GM19240 (cell line): ENCODE measurements at regions not wholly inside any gene's neighbourhood (a gene's known extent, or its start where the extent isn't known, plus 50 kb on each side); places are given as distances from the start of the nearest gene placed in this dataset.
"Not testable (repeated sequence)": the region's sequence is repeated elsewhere in the genome, so short reads cannot be mapped to it uniquely, and the experiment has no call there.

ENCODE experiments used
- DNase-seq: peaks from one replicate; pipeline ENCODE4 v3.0.0; 2011; ENCODE audit warnings: low spot score; ENCODE audit not compliant: insufficient read length

GRCh38 chr20:52054123-52054522 lies 137.5 kb downstream of the ZFP64 start:
- DNase-seq = no peak

DNA sequence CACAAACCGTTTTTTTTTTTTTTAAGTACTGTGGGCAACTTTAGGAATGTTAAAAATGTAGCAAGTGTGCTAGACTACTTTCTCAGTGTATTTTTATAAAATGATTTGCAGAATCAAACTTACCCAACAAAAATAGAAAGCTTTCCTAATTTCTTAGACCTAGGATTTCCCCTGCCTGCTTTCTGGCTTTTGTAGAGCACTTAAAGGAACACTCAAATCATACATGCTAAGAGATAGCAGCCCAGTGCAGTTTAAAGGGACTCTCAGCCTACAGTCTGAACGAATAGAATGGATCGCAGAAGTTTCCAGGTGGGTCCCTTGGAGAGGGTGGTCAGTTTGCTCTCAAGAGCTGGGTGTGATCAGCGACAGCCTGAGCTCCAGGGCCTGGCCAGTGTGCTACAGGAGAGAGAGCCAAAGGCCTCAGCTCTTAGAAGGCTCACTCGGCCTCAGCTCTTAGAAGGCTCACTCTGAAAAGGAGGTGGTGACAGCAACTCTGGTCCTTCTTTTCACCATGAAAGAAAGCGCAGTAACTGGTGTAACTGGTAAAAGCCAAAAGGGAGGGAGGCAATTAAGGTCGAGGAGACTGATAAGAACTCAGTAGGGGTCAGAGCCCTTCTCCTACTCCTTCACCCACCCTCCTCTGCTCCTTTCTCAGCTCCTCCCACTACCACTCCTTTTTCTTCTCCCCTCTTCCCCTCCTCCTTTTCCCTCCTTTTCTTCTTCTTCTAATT lies 142.4 kb downstream of the ZFP64 start:
- no peak for DNase-seq

DNA sequence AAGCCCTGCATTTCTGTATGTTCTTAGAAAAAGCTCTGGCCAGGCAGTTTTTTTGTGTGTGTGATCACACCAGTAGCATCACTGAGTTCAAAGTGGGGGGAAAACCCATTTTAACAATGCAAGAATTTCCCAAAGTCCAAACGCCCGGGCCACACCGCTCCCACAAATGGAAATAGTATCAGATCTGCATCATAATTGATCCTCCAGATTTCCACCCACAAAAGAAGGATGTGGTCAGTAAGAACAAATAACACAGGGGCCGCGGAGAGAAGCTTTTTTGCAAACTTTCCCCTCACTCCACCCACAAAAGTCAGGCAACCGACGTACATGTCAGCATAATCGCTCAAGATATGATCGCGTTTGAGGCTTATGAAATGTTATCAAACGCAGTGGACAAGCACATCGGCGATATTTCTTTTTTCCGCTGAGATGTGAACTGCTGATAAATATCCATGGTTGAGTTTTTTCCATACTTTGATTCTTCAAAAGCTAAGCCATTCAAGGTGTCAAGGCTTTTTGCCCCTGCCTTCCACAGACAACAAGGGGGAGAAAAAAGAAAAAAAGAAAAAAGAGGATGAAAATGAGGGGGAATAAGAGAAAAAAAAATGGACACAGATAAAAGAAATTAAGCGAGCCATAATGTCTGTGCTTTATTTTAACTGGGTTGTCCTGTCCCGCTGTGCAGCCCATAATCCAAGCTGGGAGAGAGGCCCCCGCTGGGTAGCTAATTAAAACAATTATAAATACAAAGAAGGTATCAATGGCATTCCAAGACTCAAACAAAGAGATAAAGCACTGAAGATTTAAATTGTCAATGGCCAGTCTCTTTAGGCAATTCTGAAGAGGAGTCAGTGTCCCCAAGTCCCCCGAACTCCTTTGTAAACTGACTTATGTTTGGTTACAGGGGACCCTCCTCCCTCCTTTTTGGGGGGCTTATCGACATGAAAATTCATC lies 143.5 kb downstream of the ZFP64 start:
- no peak for DNase-seq

GRCh38 chr20:52041966-52042365 lies 149.6 kb downstream of the ZFP64 start:
- DNase-seq = no peak

GRCh38 chr20:52039790-52040189 lies 151.8 kb downstream of the ZFP64 start:
- DNase-seq = no peak

DNA sequence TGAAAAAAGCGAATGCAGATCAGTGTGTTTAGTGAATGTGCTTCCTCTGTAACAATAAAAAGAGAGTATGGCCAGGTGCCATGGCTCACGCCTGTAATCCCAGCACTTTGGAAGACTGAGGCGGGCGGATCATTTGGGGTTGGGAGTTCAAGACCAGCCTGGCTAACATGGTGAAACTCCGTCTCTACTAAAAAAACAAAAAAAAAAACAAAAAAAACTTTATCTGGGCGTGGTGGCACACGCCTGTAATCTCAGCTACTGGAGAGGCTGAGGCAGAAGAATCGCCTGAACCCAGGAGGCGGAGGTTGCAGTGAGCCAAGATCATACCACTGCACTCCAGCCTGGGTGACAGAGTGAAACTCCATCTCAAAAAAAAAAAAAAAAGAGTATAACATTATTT lies 152.9 kb downstream of the ZFP64 start:
- DNase-seq = not testable (repeated sequence)

DNA sequence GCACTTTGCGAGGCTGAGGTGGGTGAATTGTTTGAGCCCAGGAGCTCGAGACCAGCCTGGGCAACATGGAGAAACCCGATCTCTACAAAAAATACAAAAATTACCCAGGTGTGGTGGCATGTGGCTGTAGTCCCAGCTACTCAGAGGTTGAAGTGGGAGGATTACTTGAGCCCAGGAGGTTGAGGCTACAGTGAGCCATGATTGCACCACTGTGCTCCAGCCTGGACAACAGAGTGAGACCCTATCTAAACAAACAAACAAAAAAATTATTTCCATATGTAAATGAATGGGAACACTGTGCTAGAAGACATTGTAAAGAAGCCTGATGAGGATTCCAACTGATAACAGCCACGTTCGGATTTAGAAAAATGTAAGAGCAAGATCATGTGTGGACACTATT lies 154.2 kb downstream of the ZFP64 start:
- no peak for DNase-seq

DNA sequence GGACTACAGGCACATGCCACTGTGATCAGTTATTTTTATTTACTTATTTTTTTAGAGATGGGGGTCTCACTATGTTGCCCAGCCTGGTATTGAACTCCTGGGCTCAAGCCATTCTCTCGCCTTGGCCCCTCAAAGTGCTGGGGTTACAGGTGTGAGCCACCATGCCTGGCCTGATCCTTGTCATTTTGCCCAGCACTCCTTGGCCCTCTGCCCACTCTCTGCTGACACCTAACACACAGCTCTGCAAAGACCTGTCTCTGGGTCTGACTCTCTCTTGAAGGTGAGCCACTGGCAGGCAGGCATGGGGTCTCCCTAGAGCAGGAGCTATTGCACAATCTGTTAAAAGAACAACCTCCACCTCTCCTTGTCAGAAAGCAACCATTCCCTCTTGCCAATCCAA lies 155.6 kb downstream of the ZFP64 start:
- no peak for DNase-seq

DNA sequence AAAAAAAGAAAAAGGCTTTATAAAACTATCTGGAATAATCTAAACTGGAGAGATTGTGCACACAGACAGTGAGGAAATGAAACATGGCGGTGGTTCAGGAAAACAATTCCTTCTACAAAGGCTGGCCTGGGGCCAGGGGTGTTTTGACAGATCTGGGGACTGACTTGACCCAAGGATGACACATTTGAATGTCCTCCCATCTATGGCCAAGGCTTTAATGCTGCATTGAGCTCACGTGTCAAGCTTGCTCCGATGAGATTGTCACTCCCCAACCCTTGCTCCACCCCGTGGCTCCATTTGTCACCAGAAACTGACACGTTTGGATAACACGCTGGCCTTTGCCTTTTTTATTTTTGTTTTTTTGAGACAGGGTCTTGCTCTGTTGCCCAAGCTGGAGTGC lies 156.1 kb downstream of the ZFP64 start:
- DNase-seq = no peak

GRCh38 chr20:52034581-52034980 lies 157.0 kb downstream of the ZFP64 start:
- no peak for DNase-seq

- DNase-seq = no peak
These were observed 158.3 kb downstream of the ZFP64 start for GRCh38 chr20:52033313-52033712.

GRCh38 chr20:52032304-52032683 lies 159.3 kb downstream of the ZFP64 start:
- not testable (repeated sequence) for DNase-seq

DNA sequence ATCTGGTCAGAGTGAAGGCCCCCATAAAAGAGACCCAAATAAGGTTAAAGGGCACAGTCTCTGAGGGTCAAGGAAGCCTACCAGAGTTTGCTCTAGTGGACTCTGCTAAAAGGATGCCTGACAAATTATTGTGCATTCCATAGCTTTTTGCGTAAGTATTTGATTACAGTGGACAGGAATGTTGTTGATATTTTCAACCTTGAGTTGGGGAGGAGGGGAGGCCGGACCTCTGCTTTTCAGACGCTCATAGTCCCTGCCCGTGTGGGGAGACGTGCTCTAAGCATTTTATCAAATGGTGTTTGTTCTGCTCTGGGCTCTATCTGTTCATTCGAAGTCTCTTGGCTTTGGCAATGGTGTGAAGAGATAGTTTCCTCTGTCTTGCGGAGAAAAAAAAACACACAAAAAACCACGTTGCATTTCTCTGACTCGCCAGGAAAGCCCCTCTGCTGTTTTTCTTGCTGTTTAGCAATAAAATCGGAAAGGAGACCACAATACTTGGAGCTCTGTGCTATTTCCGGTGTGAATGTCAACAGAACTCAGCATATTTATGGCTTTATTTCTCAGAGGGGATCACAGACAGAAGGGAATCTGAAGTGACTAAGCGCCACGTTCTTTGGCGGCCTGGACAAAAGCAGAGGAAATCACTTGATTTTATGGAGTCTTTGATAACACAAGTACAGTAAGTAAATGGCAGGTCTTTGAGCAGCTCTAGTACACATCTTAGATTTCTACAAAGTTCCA lies 159.8 kb downstream of the ZFP64 start:
- DNase-seq = no peak

DNA sequence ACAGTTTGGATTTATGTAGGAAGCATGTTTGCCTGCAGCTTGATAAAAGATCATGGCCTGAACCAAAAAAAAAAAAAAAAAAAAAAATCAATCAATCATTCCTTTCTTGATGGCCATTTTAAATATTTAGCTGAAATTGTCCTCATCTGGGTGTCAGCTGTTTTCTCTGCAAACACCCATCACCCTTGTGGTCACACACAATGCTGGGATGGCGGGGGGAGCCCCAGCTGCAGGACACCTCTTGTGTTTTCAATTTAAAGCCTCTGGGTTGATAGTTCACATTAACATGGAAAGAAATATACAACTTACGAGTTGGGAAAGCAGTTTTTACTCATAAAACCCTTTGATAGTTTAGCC lies 160.4 kb downstream of the ZFP64 start:
- no peak for DNase-seq

- not testable (repeated sequence) for DNase-seq
These were observed 162.4 kb downstream of the ZFP64 start for GRCh38 chr20:52029129-52029528.

DNA sequence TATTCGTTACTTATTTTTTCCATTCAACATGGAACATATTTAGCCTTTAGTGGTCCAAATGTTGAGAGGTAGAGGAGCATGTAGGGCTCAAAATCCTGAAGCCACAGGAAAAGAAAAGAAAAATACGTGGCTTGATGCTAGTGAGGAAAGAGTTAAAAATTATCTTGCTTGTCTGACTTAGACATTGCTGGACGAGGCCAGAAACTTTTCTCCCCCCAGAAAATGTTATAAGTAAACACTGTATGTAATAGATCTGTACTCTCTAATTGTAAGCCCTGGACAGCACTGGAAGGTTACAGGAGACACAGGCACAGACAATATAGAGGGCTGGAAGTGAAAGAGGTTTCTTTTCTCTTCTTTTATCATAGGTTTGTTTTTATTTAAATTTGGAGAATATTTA lies 165.6 kb downstream of the ZFP64 start:
- no peak for DNase-seq

GRCh38 chr20:52019313-52019712 lies 172.3 kb downstream of the ZFP64 start:
- no peak for DNase-seq

DNA sequence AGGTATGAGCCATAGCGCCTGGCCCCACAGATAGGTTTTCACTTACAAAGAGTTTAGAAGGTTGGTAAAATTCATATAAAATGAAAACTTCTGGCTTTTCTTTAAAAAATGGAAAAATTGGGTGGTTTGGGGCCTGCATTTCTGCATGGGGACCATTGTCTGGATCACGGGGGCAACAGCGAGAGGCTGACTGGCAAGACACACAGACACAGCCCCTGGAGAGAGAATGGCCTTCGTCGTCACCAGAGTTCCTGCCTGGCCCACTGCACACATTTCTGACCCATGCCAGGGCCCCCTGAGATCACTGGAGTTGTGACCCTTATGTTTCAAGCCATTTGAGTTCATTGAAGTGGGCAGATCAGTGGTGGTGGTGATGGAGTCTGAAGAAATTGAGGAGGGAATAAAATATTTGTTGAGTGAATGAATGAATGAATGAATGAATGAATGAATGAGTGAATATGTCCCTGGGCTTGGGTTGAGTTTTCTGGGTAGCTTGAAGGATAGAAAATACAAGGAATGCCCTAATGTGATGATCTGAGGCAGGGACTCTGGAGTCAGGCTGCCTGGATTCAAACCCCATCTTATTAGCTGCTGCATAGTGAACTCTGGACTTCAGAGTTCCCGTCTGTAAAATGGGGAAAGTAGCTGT lies 173.8 kb downstream of the ZFP64 start:
- no peak for DNase-seq

DNA sequence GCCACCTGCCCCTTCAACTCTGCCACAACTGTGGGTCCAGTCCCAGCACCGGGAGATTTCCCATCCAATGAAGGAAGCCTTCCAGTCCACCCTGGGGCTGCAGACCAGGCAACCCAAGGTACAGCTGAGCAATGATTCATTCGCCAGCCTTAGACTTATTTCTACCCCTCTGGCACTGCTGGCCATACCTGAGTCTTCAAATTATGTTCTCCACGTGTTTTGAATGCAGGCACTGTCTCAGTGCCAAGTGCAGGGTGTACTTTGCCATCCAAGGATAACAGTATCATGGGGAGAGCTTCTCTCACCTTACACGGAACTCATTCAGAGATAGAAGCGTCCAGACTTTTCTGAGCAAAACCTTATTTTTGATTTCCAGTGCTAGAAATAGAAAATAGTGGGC lies 175.6 kb downstream of the ZFP64 start:
- no peak for DNase-seq

DNA sequence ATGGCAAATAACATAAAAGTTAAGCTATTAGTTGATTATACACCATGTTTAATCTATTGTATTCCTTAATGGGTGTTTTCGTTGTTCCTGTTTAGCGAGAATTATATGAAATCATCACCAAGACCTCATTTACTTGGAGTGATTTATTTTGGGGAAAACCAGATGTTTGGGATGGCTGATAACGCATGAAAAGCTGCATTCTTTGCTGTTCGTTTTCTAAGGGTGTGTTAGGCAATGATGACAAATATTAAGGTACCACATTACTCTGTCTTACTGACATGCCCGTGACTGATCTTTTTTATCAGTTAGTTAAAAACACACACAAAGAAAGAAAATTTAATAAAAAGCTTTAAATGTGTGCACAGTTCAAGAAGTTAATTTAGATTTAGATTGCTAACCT lies 176.4 kb downstream of the ZFP64 start:
- DNase-seq = no peak

- no peak for DNase-seq
These were observed 179.5 kb downstream of the ZFP64 start for GRCh38 chr20:52012079-52012478.

- DNase-seq = no peak
These were observed 180.5 kb downstream of the ZFP64 start for GRCh38 chr20:52011093-52011492.
